IMR-90 (cell line): ENCODE measurements at regions not wholly inside any gene's neighbourhood (a gene's known extent, or its start where the extent isn't known, plus 50 kb on each side); places are given as distances from the start of the nearest gene placed in this dataset.

ENCODE experiments used
- ATAC-seq: fragments of 200-7000 bp; cut with Tn5 transposase; 2 replicates; pipeline ENCODE4 v1.9.1; 2020; ENCODE audit warnings: low read depth, mild to moderate bottlenecking, moderate library complexity
- BruUV-seq: library from RNA; stranded (reverse); fragments of 400-500 nt; replicated peaks from 2 replicates; lab custom pipeline; 2021; lab: Mats Ljungman, UMichigan
- CTCF ChIA-PET: fragments of 300-600 bp; formaldehyde crosslinking; extraction: SDS; loops from one replicate; lab custom pipeline; 2021; ENCODE audit warnings: antibody characterized with exemption; lab: Yijun Ruan, JAX
- POLR2A ChIA-PET: fragments of 300-600 bp; sonication (Branson Sonifier 250); formaldehyde crosslinking; loops from one replicate; lab custom pipeline; 2022; ENCODE audit warnings: antibody characterized with exemption; ENCODE audit not compliant: unreplicated experiment; lab: Charles Lee
- DNase-seq: peaks from one replicate; pipeline ENCODE4 v3.0.0; 2013
- H2AFZ ChIP-seq: replicated peaks from 2 replicates; pipeline ENCODE3; 2013; ENCODE audit warnings: low read length, mild to moderate bottlenecking; ENCODE audit not compliant: poor library complexity
- H2AK5ac ChIP-seq: 2 replicates; pipeline ENCODE4 v1.6.1; 2013; ENCODE audit warnings: low read depth, low read length, inconsistent platforms
- H2AK9ac ChIP-seq: replicated peaks from 2 replicates; pipeline ENCODE3; 2013; ENCODE audit warnings: mild to moderate bottlenecking, low read depth, low read length, moderate library complexity; ENCODE audit not compliant: poor library complexity
- H2BK120ac ChIP-seq: 2 replicates; pipeline ENCODE4 v1.6.1; 2013; ENCODE audit warnings: low read depth, low read length, inconsistent platforms
- H2BK15ac ChIP-seq: 3 replicates; pipeline ENCODE4 v1.6.1; 2013; ENCODE audit warnings: low read depth, low read length, inconsistent platforms
- H2BK20ac ChIP-seq: 2 replicates; pipeline ENCODE4 v1.6.1; 2013; ENCODE audit warnings: low read depth, mild to moderate bottlenecking, inconsistent platforms, low read length, moderate library complexity
- H2BK5ac ChIP-seq: 2 replicates; pipeline ENCODE4 v1.6.1; 2013; ENCODE audit warnings: mild to moderate bottlenecking, low read depth, low read length, inconsistent platforms; ENCODE audit not compliant: poor library complexity, severe bottlenecking
- H3K14ac ChIP-seq: replicated peaks from 2 replicates; pipeline ENCODE4 v1.6.1; 2013; ENCODE audit warnings: low read depth, low read length, inconsistent platforms
- H3K18ac ChIP-seq: 2 replicates; pipeline ENCODE4 v1.6.1; 2013; ENCODE audit warnings: low read depth, low read length, control low read depth
- H3K23ac ChIP-seq: 2 replicates; pipeline ENCODE4 v1.6.1; 2013; ENCODE audit warnings: low read depth, low read length, inconsistent platforms
- H3K27ac ChIP-seq: 2 replicates; pipeline ENCODE4 v1.5.1; 2013; ENCODE audit warnings: mild to moderate bottlenecking, control low read depth, low read length; ENCODE audit not compliant: insufficient read depth
- H3K27me3 ChIP-seq: 2 replicates; pipeline ENCODE4 v1.6.1; 2013; ENCODE audit warnings: low read length; ENCODE audit not compliant: control insufficient read depth, insufficient read depth
- H3K36me3 ChIP-seq: 2 replicates; pipeline ENCODE4 v1.6.1; 2013; ENCODE audit warnings: low read length, mixed read lengths; ENCODE audit not compliant: control insufficient read depth, insufficient read depth
- H3K4ac ChIP-seq: 2 replicates; pipeline ENCODE4 v1.6.1; 2013; ENCODE audit warnings: low read depth, low read length, inconsistent platforms
- H3K4me1 ChIP-seq: 2 replicates; pipeline ENCODE4 v1.6.1; 2013; ENCODE audit warnings: low read length, mixed read lengths; ENCODE audit not compliant: control insufficient read depth, insufficient read depth
- H3K4me2 ChIP-seq: 2 replicates; pipeline ENCODE4 v1.6.1; 2013; ENCODE audit warnings: low read depth, mild to moderate bottlenecking, control low read depth, low read length, moderate library complexity
- H3K4me3 ChIP-seq: 2 replicates; pipeline ENCODE4 v1.5.1; 2013; ENCODE audit warnings: low read depth, mild to moderate bottlenecking, control low read depth, low read length, moderate library complexity; ENCODE audit not compliant: insufficient read depth
- H3K56ac ChIP-seq: 2 replicates; pipeline ENCODE4 v1.6.1; 2013; ENCODE audit warnings: low read length, inconsistent platforms; ENCODE audit not compliant: insufficient read depth; ENCODE audit errors: extremely low read depth
- H3K79me1 ChIP-seq, 2 experiments: 2 replicates each; pipeline ENCODE4 v1.6.1; 2013; ENCODE audit warnings: low read length in 2 of 2, inconsistent platforms in 1 of 2, low read depth in 1 of 2
- H3K9ac ChIP-seq: 2 replicates; pipeline ENCODE4 v1.6.1; 2013; ENCODE audit warnings: low read depth, low read length, control low read depth
- H3K9me1 ChIP-seq: 2 replicates; pipeline ENCODE4 v1.6.1; 2013; ENCODE audit warnings: low read length, inconsistent platforms; ENCODE audit not compliant: insufficient read depth
- H3K9me3 ChIP-seq: 2 replicates; pipeline ENCODE4 v1.6.1; 2013; ENCODE audit warnings: low read length; ENCODE audit not compliant: control insufficient read depth, insufficient read depth
- H4K20me1 ChIP-seq: 2 replicates; pipeline ENCODE4 v1.6.1; 2013; ENCODE audit warnings: low read length, inconsistent platforms; ENCODE audit not compliant: insufficient read depth
- H4K5ac ChIP-seq: 2 replicates; pipeline ENCODE4 v1.6.1; 2013; ENCODE audit warnings: mild to moderate bottlenecking, low read depth, low read length, control low read depth
- H4K8ac ChIP-seq, 2 experiments: 2 replicates each; pipeline ENCODE4 v1.6.1; 2013; ENCODE audit warnings: low read depth in 2 of 2, low read length in 2 of 2, control low read depth in 1 of 2, inconsistent platforms in 1 of 2
- H4K91ac ChIP-seq: 2 replicates; pipeline ENCODE4 v1.6.1; 2013; ENCODE audit warnings: low read depth, low read length, inconsistent platforms; ENCODE audit not compliant: insufficient read depth
- BHLHE40 ChIP-seq: fragments of 150-350 bp; IDR thresholded peaks from 2 replicates; pipeline ENCODE4 v1.6.1; 2016; ENCODE audit warnings: mild to moderate bottlenecking, low read depth, low read length
- ELK1 ChIP-seq: fragments of 150-350 bp; IDR thresholded peaks from 2 replicates; pipeline ENCODE4 v1.6.1; 2016; ENCODE audit warnings: low read depth, mild to moderate bottlenecking, low read length, moderate library complexity, borderline replicate concordance
- FOS ChIP-seq: fragments of 150-350 bp; IDR thresholded peaks from 2 replicates; pipeline ENCODE4 v1.6.1; 2016; ENCODE audit warnings: low read depth, low read length
- MXI1 ChIP-seq: IDR thresholded peaks from 2 replicates; pipeline ENCODE4 v1.6.1; 2012; ENCODE audit warnings: low read depth, mild to moderate bottlenecking, low read length, moderate library complexity, borderline replicate concordance
- NFE2L2 ChIP-seq: fragments of 150-350 bp; IDR thresholded peaks from 2 replicates; pipeline ENCODE4 v1.6.1; 2016; ENCODE audit warnings: low read depth, mild to moderate bottlenecking, low read length
- POLR2A ChIP-seq: IDR thresholded peaks from 2 replicates; pipeline ENCODE4 v1.6.1; 2012; ENCODE audit warnings: mild to moderate bottlenecking, low read depth, low read length
- RAD21 ChIP-seq: IDR thresholded peaks from 2 replicates; pipeline ENCODE4 v1.6.1; 2012; ENCODE audit warnings: low read length, improper control_type of control experiment
- RCOR1 ChIP-seq: IDR thresholded peaks from 2 replicates; pipeline ENCODE4 v1.6.1; 2012; ENCODE audit warnings: mild to moderate bottlenecking, low read length, improper control_type of control experiment; ENCODE audit not compliant: insufficient replicate concordance
- RFX5 ChIP-seq: IDR thresholded peaks from 2 replicates; pipeline ENCODE4 v1.8.0; 2012; ENCODE audit warnings: low read depth, mild to moderate bottlenecking, low read length, moderate library complexity
- SMC3 ChIP-seq: fragments of 150-350 bp; IDR thresholded peaks from 2 replicates; pipeline ENCODE4 v1.6.1; 2016; ENCODE audit warnings: low read depth, mild to moderate bottlenecking, antibody characterized with exemption, low read length, moderate library complexity
- USF2 ChIP-seq: fragments of 150-350 bp; IDR thresholded peaks from 2 replicates; pipeline ENCODE4 v1.6.1; 2017; ENCODE audit warnings: mild to moderate bottlenecking, antibody characterized with exemption, low read length, low read depth
- WGBS, 2 experiments: methylation state at CpG; one replicate each; pipeline versions ENCODE4 v1.1.5 to v1.1.7; 2013; ENCODE audit warnings: missing lambda C conversion rate in 2 of 2; ENCODE audit not compliant: insufficient read length in 1 of 2; ENCODE audit errors: extremely low coverage in 2 of 2; 5-methylcytosine and 5-hydroxymethylcytosine counted together
- dilution Hi-C: fragments of 300-500 bp; cut with HindIII; formaldehyde crosslinking; loops from one replicate; pipeline ENCODE4 v1.14.3; 2018; ENCODE audit warnings: low sequenced_read_pairs; ENCODE audit not compliant: unreplicated experiment
- in situ Hi-C: fragments of 300-500 bp; cut with MboI; formaldehyde crosslinking; loops from 3 replicates; pipeline ENCODE4 v1.14.3; 2019; ENCODE audit warnings: low sequenced_read_pairs, inconsistent platforms, mixed read lengths
- intact Hi-C: fragments of 100-400 bp; cut with micrococcal nuclease; formaldehyde crosslinking; loops from 2 replicates; pipeline ENCODE4 v1.10.0; 2022

- Histone ChIP-seq H3K4me3 (no peak overlapping the region), H2AK9ac (no peak overlapping the region), H3K18ac (no peak overlapping the region), H2BK20ac (no peak overlapping the region), H4K5ac (no peak overlapping the region), H3K4ac (no peak overlapping the region), H3K9me3 (peaks cover 12% of the 10 kb centered on the region), H4K8ac (no peak overlapping the region), H3K79me1 (no peaks in the 10 kb centered on the region), H2BK120ac (no peak overlapping the region), H3K9ac (no peak overlapping the region), H2BK5ac (no peak overlapping the region), H3K4me2 (no peak overlapping the region), H2AK5ac (no peak overlapping the region), H2BK15ac (no peak overlapping the region), H3K27ac (no peak overlapping the region), H3K9me1 (no peaks in the 10 kb centered on the region), H3K27me3 (no peaks in the 10 kb centered on the region), H2AFZ (no peak overlapping the region), H4K20me1 (no peaks in the 10 kb centered on the region), H3K4me1 (no peaks in the 10 kb centered on the region), H3K23ac (no peak overlapping the region), H3K14ac (no peak overlapping the region), H4K91ac (no peak overlapping the region), H3K56ac (no peak overlapping the region), H3K36me3 (no peaks in the 10 kb centered on the region)
- ChIA-PET POLR2A (no interaction called here), CTCF (no interaction called here)
- WGBS, 2 experiments: 64% methylated on average over 5 of the region's 13 CpGs; no CpG with 5 or more reads in 1 of the 2 experiments
- dilution Hi-C loops (no loop called here), intact Hi-C loops (no loop called here), in situ Hi-C loops (no loop called here)
- BruUV-seq: no TSS peak
- ATAC-seq (no peak), DNase-seq (no peak)
- TF ChIP-seq FOS: no peak
- no peak for TF ChIP-seq MXI1
- no peak for TF ChIP-seq ELK1
- no peak for TF ChIP-seq BHLHE40
- no peak for TF ChIP-seq RFX5
- TF ChIP-seq SMC3: no peak
- no peak for TF ChIP-seq POLR2A
- no peak for TF ChIP-seq RAD21
- TF ChIP-seq RCOR1: no peak
- TF ChIP-seq NFE2L2: no peak
- no peak for TF ChIP-seq USF2
Observed at GRCh38 chr10:128604025-128604424, 477.8 kb upstream of the MKI67 start.
